Hematopoietic multipotent progenitor cell treated with erythropoietin and hydrocortisone succinate and interleukin-3 and kit ligand, for 8 days (in vitro differentiated cells): ENCODE measurements at regions not wholly inside any gene's neighbourhood (a gene's known extent, or its start where the extent isn't known, plus 50 kb on each side); places are given as distances from the start of the nearest gene placed in this dataset.

Experiments used
- DNase-seq: peaks from one replicate; pipeline ENCODE4 v3.0.0-alpha.2; 2015

DNA sequence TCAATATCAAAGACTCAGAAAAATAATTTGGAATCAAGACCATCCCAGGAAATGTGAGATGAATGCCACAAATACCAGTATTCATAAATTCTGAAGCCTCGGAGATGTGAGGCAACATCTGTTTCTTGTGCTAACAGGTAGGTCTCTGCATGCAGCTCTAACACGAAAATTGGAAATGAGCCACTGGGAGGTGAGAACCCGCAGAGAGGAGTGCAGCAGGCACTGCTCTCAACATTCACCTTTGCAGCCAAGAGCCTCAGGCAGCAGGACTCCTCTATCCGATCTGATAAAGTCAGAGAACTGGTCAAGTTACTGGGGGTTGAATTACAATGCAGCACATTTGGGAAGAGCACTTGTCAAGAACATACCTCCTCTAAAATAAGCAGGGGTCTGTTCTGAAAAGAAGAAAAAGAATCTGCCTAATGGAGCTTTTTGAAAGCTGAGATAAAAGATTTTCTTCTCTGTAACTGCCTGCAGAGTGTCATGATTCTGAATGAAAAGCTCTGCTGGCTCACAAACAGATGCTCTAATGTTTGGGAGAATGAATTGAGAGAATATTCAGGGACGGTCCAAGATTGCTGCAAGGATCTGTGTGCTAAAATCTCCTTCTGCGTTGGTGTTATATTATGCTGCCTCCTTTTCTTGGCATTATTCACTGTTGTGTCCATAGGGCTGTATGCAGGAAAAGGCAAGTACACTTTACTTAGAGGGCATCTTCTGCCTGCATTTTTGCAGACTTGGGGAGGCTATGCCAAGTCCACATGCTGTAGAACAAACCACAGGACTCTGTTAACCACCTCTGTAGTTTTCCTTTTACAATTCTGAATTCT, 209.6 kb upstream of the KRR1 start:
- DNase-seq = no peak

DNA sequence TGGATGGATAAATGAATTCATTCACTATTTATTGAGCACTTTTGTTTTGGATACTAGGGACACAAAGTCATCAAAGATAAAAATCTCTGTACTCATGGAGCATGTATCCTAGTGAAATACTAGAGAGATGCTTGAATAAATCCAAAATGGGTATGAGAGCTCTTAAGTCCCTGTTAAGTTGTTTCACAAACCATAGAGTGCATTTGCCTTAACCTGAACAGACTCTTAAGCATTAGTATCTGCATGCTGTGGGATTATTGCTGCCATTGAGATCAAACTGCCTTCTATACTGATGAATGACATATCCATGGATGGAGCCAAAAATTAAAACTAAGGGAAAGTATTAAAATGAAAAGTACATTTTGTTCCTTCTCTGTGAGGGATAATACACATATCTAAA, 206.5 kb upstream of the KRR1 start:
- DNase-seq = no peak

DNA sequence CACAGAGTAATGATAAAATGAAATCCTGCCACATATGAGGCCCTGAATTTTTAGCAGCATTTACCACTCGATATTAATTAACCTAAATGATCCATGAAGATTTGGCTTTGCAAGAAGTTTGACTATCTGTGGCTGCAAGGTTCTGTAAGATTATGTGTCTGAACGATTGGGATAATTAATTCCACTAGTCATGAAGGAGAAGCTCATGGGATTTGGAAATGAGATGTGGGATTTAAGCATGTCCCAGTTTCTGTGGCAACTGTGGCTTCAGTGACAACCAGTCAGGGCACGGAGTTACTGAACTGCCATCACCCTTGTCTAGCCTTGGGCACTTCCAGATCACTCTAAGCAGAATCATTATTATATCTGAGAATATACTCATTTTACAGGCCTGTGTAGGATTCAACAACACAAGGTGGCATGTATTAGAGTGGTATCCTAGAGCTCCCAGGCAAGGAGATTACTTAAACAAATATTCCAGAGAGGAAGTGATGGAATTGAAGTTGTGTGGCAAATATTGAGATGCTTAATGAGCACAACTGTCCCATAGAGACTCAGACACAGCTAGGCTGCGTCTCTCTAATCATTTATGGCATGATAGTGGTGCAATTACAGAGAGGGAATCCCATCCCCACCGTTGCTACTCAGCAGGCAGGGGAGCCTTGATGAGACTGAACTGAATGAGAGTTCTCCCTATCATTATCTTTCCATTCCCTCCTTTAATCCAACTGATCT, 205.0 kb upstream of the KRR1 start:
- no peak for DNase-seq

DNA sequence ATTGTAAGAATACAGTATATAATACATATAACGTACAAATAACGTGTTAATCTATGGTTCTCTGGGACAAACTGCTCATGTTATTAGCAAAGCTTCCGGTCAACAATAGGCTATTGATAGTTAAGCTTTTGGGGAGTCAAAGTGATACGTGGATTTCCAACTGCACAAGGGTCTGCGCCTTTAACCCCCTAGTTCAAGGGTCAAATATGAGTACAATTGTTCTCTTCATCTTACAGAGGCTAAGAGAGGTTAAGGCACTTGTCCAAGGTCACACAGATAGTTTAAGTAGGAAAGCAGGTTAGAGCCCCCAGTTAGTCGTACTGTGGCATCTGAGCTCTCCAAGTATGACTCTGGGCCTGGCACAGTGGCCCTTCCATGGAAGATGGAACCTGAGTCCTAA, 204.3 kb upstream of the KRR1 start:
- no peak for DNase-seq

DNA sequence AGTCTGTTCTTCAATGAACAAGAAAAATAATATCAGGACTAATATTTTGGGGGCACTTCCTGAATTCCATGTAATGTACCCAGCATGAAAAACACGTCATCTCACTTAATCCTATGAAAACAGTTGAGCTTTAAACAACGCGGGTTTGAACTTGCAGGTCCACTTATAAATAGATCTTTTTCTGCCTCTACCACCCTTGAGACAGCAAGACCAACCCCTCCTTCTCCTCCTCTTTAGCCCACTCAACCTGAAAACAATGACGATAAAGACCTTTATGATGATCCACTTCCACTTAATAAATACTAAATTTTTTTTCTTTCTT, 203.9 kb upstream of the KRR1 start:
- no peak for DNase-seq

DNA sequence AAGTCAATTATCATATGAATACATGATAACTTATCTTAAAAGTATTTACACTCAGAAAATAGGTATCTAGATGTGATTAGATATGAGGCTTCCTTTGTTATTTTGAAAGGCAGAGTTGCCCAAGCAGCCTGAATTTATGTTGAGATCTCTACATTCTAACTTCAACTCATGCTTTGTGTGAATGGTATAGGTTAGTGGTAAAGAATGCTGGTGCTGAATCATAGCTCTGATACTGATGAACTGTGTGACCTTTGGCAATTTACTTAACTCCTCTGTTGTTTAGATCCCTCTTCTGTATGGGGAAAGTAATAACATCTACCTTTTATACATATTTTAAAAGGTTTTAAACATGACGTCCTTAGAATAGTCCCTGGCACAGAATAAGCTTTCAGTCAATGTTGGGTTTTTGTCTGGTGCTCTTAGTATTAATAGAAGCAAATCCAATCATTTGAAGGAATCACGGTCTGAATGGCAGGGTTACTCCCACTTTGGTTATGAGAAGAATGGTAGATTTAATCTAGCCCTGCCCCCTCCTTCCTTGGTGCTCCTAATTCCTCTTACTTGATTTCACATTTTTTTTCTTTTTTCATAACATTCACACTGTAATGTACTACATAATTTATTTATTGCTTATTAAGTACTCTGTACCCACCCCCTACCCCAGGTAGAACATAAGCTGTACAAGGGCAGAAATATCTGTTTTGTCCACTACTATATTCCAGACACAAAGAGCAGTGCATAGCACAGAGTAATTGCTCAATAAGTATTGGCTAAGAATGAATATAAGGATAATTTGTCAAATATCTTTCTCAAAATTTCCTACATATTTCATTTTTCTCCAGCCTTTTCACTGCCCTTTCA, 203.3 kb upstream of the KRR1 start:
- DNase-seq = no peak

DNA sequence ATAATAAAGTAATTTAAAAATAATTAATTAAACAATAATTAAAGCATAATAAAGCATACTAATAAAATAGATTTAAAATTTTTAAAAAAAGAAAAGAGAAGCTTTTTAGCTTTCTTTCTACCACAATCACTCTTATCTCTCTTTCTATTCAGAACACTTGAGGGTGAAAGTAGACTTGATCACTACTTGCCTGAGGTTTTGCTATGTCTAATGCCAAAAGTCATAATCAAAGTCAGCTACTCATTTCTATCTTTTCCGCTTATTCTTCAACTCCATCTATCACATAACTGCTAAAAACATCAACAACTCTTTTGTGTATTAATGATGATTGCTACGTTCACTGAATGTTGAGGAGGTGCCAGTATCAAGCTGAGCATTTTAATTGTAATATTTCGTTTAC, 202.0 kb upstream of the KRR1 start:
- no peak for DNase-seq

DNA sequence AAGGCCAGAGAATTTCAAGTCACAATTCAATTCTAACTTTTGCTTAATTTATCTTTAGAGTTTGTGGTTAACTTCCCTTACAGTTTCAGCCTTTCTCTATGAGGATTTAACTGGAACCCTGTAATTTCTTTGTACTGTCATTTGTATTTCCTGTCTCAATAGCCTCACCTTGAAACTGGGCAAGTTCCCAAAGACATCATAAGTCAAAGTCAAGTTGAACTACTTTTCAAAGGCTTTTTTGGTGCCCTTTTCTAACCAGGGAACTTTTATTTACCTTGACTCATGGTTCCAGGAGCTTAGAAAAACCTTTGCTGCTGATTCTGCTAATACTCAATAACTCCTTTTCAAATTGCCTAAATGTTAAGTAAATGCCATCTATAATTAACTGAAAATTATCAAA, 200.8 kb upstream of the KRR1 start:
- DNase-seq = no peak

DNA sequence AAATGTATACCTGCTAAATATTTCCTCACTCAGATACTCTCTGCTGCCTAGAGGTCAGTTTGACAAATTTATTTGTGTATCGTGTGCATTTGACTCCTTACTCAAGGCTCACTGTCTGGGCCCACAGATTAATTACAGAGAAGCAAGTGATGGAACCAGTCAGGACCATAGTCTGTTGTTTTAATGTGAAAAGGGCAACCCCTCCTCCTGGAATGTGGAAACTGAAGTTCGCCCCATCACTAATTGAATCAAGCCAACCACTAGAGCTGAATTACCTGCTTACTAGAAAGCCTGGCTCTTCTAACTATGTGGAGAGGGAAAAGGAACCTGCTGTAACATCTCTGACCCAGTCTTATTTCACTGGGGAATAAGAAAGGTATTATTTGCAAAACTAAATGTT, 199.9 kb upstream of the KRR1 start:
- no peak for DNase-seq

DNA sequence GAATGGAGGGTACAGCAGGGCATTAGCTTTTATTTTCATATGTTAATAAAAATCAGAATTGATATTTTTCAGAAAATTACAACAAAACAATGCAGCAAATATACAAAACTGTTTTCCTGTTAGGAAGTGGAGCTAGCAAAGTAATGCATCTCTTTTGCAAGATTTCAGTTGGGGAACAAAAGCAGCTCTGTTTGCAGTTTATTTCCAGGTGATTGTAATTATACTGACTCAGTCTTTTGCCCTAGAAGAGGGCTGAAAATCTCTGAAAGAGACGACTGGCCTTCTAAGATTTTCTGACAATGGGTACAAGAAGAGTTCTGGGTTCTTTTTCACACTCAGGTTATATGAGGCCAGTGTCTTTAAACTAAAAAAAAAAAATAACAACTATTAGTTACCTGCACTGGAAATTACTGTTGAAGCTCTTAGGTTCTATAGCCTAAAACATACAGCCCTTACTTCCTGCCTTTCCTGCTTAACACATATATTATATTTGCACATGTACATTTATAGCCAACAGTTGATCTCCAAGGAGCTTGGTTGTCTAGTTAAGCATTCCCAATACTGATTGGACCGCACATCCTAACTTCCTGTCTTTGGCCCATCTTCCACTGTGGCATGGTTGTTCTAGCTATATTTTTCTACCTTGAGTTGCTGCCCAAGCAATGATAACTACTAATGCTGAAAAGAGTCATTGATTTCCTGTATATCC, 199.1 kb upstream of the KRR1 start:
- DNase-seq = no peak

DNA sequence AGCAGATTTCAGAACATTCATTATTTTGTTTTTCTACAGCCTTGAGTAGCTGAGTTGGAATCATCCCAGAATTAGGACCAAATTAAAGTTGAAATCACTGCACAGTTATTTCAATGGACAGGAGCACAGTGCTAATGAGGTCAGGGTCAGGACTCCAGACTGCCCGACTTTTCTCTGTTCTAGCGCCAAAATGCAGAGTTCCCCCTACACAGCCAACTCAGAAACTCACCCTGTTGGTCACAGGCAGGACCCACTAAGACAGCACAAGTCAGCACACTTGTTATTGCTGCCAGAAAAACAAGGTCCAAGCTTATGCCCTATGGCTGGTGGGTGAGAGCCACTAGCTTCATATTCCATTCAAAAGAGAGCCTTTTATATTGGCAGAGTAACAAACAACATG, 198.1 kb upstream of the KRR1 start:
- no peak for DNase-seq

DNA sequence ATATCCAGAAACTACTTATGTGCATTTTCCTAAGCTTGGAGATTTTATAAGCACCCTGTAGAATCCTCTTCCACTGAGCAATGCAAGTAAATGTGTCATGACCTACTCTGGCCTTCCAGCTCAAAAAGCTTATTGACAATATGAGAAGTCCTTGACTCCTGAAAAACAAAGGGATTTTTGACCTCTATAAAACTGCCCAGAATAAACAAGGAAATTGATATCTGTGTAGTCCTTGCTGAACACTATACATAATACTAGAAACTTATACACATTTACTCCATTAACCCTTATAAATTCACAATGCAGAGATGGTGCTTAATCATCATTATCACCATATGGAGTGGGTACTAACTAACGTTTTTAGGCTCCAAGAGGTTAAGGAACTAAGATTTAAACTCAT, 197.4 kb upstream of the KRR1 start:
- DNase-seq = no peak

DNA sequence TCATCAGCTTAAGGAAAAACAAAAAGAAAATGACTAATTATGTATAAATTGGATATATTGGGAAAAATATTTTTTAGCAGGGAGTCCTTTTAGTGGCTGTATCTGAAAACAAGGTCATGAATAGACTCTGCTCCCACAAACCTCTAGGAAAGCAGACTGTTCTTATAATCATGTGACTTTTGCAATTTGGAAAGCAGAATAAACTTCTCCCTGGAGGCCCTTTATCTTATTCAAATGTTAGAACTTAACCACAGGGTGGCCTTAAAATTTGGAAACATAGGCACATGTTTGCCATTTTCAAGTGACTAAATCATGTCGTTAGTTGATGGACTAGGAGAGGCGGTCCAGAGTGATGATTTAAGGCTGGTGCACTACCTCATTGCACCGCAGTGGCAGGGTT, 196.6 kb upstream of the KRR1 start:
- no peak for DNase-seq

DNA sequence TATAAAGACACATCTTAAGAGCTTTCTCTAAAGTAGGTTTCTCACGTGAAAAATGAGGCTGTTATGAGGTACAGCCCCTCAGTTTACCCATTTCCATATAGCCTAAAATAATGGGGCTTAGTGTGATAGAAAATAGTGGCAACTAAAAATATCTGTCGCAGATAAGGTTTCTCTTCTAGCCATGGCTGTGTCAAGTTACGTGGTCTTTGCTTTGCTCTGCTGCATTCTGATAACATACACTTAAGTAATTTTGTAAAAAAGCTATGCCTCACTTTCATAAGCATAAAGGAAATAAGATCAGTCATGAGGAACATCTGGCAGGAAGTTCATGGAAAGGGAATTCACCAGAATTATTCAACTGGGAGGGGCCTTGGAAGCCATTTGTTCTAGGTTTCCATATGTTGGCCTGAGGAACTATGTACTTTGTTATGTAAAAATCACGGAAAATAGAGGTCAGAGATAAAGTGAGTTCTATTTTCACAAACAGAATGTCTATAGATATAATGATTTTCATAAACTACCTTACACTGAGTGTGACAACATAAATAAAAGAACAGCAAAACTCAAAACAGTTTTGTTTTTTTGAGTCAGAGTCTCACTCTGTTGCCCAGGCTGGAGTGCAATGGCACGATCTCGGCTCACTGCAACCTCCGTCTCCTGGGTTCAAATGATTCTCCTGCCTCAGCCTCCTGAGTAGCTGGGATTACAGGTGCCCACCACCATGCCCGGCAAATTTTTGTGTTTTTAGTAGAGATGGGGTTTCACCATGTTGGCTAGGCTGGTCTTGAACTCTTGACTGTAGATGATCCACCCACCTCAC, 195.6 kb upstream of the KRR1 start:
- peak; percentile 8 for DNase-seq

DNA sequence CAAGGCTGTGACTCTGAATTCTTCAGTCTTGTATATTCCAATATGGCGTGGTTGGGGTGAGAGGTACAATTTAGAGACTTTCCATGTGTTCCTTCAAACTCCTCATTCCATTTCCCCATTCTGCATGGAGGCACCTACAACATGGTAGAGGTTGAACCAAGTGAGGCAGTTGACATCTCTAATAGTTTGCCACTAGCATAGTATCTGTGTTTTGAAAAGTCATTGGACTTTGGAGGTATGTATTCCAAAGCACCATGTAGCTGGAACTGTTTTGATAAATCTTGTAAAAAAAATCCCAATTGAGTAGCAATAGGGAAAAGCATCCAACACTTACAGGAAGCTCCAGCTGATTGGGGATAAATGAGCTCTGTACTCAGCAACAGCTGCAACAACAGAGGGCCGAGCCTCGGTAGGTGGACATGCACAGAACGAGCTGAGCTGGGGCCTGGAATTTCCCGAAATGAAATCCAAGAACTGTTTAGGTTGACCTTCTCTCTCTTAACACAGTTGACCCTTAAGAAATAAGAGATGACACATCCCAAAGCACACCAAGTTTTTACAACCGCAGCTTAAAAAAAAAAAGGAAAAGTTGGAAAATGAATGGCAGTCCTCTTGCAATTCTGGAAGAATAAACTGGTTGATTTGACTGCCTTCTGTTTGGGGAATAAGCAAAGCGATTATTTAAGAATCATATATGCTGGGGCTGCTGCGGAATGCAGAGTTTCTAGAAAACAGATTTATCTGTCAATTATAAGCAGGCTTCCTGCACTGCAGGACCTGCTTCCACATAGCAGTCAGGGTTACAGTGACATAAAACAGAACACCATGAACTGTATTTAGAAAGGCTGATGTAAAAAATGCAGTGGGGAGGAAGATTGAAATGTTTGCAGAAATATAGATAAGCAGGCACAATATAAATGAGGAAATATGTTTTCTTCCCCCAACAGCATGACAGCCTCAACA, 194.6 kb upstream of the KRR1 start:
- no peak for DNase-seq

DNA sequence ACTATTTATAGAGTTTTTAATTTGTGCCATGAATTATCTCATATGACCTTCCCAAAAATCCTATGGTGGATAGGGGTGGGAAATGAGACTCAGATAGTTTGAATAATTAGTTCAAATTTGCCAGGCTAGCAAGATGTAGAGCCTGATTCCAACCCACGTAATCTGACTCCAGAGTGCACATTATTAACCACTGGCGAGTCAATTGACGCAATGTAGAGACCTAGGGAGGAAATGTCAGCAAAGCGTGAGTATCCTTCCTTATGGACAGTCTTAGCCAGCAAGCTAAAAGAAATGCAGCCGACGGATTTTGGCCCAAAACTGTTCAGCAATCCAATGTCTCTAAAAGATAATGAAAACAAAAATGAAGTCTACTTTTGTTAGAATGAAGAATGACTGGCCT, 193.3 kb upstream of the KRR1 start:
- DNase-seq = no peak

DNA sequence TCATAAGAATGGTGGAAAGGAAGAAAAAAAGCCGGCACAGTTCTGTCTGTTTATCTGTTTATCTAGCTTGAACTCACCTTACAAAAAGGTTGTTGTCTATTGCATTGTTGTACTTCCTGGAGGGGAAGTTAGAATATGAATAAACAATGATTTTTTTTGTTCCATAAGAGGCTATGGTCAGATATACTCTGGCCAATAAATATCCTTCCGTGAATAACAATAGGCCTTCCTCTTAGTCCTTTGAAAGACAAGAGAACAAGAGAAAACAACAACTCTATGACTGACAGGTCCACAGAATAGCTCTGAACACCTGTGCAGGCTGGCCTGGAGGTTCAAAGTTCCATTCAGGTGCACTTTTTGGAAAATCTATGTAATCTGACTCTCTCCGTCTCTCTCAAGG, 192.8 kb upstream of the KRR1 start:
- no peak for DNase-seq

DNA sequence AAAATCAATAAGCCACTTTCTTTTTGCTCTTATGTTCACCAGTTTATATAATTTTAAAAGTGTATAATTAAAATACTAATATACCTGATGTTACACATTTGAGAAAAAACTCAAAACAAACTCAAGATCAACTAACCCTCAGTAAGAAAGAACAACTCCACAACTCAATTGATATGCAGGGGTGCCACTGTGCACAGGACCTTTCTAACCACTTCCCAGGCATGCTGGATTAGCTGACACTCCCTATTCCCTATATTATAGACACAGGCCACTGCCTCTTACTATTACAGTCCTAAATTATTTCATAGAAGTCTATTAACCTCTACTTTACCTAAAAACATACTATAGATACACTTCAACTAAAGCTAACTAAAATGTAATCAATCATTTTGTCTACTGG, 191.7 kb upstream of the KRR1 start:
- no peak for DNase-seq

DNA sequence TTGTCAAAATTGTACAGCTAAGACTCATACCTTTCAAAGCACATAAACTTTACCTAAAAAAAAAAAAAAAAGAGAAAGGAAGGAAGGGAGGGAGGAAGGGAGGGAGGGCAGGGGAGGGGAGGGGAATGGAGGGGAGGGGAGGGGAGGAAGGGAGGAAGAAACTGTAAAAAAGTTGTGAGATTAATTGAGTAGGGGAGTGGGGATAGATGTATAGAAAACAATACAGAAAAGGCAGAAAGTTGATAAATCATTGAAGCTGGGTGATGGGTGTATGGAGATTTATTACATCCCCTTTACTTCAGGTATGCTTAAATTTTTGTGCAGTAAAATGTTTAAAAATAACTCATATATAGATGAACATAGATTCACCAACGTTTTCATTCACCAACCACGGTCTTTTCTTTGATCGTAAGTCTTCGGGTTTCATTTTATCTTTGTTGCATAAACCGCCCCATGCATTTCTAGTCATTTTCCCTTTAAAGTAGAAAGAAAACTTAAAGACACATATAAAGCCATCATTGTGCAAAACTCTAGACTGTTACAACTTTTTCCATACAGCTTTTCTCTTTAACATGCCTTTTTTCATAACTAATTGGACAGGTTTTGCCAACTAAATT, 191.2 kb upstream of the KRR1 start:
- DNase-seq = no peak

DNA sequence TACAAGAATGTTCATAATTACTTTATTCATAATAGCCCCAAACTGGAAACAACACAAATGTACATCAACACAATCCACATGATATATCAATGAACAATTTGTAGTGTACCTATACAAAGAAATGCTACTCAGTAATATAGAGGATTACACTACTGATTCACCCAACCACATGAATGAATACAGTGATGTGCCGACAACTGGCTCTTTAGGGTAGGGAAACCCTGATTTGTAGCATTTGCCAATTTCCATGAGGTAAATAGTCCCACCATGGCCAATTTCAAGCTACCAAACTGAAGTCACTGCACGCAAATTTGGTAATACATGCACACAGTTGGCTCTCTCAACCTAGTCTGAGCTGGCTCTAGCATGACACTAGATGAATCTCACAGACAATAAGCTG, 190.4 kb upstream of the KRR1 start:
- DNase-seq = no peak
